ENCODE measurements at regions not wholly inside any gene's neighbourhood (a gene's known extent, or its start where the extent isn't known, plus 50 kb on each side); places are given as distances from the start of the nearest gene placed in this dataset.
A peak's percentile ranks its signal among the peaks of the same experiment; 100 is the strongest.

DNA sequence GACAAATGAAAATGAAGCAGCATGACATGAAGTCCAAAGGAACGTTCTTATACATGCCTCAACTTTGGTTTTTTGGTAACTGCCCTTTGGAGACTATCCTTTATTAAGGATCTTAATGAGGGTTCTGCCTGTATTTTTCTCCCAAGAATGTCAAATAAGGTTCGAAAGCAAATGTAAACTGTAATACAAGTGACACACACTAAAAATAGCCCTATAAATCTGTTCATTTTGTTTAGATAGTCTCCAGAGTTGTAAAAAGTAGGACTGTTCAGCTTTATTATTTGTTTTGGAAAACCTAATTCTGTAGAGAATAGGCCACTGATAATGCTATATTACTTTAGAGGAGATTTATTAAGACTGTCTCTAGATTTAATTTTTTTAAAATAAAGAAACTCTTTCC is 80.5 kb upstream of the CDIN1 start:
- no peak for DNase-seq

DNA sequence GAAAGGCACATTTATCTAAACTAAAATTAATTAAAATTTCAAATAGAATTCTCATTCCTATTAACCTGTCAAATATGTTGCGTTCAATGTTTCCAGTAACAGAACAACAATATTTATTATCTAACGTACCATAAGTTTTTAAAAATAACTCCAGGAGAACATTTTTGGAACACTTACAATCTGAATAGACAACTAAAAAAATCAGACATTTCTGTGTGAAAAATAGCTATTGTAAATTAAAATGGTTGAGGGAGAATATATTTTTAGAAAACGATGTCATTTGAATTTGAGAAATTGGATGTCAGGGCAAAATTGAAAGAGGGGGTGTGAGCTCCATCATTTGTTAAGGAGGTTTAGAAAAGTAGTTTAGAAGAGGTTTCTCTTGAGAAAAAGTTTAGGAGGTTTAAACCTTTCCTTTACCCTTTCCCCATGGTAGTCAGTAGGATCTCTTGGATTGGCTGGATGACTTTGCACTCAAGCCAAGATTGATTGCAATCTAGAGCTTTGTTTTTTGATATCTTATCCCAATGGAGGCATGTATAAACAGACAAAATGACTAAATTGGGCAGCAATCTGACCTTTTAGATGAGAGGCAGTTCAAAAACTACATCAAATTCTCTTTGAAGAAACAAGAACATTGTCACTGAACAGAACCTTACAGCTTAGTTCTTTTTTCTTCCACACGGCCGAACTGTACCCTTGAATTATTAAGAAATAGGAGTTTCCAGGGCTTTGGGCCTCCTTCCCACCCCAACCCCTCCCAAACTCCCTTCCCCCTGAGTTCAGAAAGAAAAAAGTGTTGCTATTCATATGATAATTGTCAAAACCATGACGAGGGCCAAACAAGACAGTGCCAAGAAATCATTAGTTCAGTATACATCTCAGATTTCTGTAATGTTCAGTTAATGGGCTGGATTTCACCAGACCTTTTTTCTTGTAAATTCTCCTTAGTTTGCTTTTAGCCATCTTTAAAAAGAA is 79.7 kb upstream of the CDIN1 start:
- DNase-seq: no peak

DNA sequence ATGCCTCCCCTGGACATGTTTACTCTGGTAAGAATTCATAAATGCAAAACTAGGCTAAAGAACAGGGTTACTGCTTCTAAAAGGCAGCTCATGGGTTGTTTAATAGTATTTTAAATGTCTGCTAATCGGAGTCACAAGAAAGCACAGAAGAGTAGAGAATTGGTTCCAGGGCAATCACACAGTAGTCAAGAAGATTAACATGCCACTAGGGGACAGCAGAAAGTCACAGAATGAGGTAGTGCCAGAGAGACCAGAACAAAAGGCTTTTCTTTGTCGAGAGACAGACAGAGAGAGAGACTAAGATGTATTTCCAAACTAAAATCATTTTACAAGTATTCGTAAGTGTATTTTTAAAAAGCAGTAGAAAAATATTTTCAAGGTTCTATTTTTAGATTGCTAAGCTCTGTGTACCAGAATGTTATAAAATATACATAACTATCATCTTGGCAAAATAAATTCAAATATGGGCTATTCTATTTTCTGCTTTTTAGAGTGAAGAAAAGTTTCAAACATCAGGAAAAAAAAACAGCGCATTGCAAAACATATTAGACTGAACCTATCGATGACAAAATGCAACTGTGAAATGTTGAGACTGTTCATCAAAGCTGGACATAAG is 78.3 kb upstream of the CDIN1 start:
- peak; percentile 71 for DNase-seq

DNA sequence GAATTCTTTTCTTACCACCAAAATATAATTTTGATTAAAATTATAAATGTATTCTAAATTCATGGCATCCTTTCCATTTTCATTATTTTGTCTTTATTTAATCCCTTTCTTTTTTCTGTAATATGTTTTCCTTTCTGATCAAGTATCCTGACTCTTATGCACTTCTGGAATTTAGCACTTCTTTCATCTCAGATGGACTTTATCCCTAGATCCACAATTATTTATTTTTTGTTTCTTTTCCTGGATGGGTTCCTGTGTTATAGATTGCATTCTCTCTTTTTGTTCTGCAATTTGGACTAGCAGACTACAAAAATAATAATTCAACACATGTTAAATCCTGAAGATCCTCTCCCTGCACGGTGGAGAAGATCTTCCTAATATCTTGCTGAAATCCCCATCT is 76.9 kb upstream of the CDIN1 start:
- DNase-seq: no peak

DNA sequence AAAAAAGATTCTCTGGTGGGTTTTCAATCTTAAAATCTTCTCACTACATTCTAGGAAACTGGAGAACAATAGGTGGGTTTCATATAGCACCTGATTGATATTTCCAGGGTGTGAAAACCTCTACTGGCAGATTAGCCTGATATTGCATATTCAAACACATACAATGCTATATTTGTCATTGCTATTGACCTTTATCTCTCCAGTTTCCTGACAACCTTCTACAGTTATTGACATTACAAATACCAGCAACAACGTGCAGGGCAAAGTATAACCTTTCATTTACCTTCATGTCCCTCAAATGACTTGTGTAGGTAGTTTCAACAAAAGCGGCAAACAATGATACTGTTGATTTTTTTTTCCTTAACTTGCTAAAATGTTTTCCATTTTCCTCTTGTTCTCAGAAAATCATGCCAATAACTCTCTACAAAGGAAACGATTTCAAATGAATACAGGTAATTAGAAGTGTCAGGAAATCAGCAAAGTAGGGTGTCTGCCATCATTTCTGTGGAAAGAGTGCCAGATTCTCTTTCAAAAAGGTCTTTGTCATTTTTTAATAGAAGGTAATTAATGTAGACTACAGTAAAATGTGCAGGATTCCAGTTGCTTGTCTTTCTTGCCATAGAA is 72.6 kb upstream of the CDIN1 start:
- DNase-seq: peak; percentile 67

DNA sequence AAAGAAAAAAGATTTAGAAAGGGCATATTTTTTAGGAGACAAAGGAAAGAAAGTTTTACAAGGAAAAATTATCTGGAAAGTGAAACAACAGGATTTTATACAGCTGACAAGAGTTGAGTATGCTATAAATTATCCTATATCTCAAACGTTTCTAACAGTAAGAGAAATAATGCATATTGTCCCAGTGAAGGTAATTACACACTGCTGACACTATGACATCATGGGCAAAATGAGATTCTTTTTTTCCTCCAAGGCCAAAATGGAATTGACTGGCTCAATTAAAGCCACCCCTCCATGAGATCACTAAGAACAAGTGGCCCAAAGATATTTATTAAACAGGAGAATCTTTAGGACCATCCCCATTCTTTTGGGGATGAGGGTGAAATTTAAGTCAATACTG is 72.0 kb upstream of the CDIN1 start:
- DNase-seq: no peak

DNA sequence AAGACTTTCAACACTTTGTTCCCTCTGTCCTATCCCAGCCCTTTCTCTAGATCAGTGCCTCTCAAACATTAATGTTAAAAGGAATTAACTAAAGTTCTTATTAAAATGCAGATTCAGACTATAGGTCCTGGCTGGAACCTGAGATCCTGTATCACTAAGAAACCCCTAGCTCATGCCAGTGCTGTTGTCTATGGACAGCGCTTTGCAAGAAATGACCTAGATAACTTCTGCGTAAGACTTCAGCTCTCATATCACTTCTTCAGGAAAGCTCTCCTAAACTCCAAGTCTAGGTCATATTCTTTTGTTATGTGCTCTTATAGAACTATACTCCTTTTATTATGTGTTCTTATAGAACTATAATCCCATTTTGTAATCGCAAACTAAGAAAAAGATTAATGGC is 67.8 kb upstream of the CDIN1 start:
- DNase-seq: no peak

DNA sequence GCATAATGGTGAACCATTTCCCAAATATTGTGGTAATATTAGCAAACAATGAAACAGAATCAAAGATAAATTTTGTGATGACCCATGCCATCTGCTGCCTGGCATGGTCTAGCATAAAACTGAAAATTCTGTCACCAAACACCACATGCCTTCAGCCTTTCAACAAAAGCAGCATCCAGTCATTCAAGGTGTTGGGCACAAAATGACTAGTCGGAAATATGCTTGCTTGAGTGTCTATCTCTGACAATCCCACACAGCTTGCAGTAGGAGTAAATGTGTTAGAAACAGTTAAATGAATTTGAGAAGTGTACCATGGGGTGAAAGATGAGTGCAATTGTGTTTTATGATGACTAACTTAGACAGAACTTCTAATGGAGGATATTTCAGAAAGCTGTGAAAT is 61.7 kb upstream of the CDIN1 start:
- no peak for DNase-seq

DNA sequence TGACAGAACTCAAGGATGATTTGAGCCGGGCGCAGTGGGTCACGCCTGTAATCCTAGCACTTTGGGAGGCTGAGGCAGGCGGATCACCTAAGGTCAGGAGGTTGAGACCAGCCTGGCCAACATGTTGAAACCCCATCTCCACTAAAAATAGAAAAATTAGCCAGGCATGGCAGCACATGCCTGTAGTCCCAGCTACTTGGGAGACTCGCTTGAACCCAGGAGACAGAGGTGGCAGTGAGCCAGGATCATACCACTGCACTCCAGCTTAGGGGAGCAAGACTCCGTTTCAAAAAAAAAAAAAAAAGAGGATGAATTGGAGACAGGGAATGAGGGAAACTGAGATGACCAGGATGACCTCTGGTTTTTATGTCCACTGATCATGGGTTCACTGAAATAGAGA is 60.4 kb upstream of the CDIN1 start:
- no peak for DNase-seq

DNA sequence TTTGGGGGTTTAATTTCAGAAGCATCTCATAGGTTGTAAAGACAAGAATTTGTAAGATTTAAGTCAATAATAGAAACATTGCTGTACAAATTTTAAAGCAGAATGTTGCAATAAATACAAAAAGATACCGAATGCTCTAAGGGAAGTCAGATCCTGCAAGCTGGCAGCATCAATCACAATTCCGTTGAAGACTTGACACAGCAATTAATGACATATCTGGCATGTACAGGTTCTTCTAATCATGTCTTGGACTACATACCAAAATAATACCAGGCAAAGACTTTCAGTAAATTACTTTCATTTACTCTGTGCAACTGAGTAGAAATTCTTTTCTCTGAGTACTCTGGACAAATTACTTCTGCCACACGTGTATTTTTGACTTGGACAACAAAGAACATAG is 54.0 kb upstream of the CDIN1 start:
- no peak for DNase-seq

DNA sequence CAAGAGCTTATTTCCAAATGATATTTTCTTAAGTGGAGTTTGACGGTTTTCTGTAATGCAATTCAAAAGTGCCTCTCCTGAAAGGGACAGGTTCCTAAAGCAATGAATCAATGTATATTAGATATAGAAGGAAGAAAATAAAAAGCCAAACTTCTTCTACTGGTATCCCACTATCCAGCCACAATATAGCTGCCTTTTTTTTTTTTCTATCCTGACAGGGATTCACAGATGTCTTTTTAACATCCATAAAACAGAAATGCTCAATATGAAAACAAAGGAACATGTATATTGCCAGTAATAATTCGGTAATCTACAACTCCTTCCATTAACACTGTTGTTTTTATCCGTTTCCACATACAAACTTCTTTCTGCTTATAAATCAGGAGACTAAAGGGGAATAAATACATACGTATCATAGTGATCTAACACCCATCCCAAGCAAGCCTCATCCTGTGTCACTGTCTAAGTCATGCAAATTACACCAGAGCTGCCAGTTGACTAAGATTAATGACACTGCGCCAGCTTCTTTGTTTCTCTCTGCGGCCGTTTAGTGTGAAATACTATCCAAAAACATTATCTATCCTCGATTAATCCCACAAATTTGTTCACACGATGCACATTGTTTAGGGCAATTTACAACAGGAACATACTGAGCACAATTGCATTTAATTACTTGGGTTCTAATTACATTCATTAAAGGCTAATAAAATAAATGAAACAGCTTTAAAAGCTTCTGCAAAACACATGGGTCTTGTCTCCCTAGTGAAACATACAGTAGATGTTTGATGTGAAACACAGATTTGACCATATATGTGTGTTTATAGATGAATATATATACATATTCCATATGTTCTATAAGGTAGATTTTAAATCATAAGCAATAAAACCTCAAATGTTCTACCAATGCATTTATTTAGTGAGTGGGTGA is 51.9 kb upstream of the CDIN1 start:
- peak; percentile 87 for DNase-seq

DNA sequence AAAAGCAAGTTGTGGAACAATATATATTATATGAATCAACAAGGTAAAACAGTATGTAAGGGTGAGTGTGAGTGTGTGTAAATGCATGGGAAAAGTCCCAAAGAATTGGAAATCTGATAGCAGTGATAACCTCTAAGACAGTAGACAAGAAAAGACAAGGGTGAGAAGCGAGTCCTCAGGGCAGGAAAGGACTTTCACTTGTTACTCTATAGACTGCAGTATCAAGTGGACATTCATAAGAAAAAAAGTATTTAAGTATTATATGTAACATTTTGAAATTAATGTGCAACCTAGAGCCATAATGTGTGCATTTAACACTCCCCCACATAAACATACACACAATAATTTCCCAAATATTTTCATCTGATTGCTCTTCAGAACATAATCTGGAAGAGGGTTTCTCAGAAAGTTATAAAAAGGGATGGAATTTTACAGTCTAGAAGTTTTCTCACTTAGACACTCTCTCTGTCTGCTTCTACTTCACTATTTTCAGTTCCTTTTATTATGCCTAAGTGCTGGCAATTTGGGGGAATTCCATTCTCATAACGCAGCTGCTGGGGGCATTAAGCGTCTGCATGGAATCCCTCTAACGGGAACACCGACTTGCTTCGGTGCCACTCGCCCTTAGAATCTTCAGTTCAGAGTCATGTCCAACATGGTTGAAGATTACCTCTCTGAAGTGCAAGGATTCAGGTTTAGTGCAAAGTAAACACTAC is 50.0 kb upstream of the CDIN1 start:
- DNase-seq: no peak
